Stimulated activated naive CD8-positive, alpha-beta T cell treated with anti-CD3 and anti-CD28 coated beads, Interleukin-15, Interleukin-2, amounts not matched to agents 100 ng/mL and 50 ng/mL, for 24 hours (primary cell): ENCODE measurements at regions not wholly inside any gene's neighbourhood (a gene's known extent, or its start where the extent isn't known, plus 50 kb on each side); places are given as distances from the start of the nearest gene placed in this dataset.

ENCODE experiments used
- H3K27ac Mint-ChIP-seq: one replicate; pipeline ENCODE4 v1.8.0; 2021; ENCODE audit warnings: mild to moderate bottlenecking, mixed read lengths
- H3K27me3 Mint-ChIP-seq: one replicate; pipeline ENCODE4 v1.8.0; 2021; ENCODE audit warnings: mixed read lengths
- H3K36me3 Mint-ChIP-seq: one replicate; pipeline ENCODE4 v1.8.0; 2021; ENCODE audit warnings: low read depth, mixed read lengths
- H3K4me1 Mint-ChIP-seq: one replicate; pipeline ENCODE4 v1.8.0; 2021; ENCODE audit warnings: low read depth, mixed read lengths
- H3K4me3 Mint-ChIP-seq: one replicate; pipeline ENCODE4 v1.8.0; 2021; ENCODE audit warnings: mild to moderate bottlenecking, mixed read lengths
- H3K9me3 Mint-ChIP-seq: one replicate; pipeline ENCODE4 v1.8.0; 2021; ENCODE audit warnings: mixed read lengths

- no peaks in the 10 kb centered on the region for H3K4me1 Mint-ChIP-seq
- no peaks in the 10 kb centered on the region for H3K27me3 Mint-ChIP-seq
- H3K4me3 Mint-ChIP-seq = no peak overlapping the region
- H3K9me3 Mint-ChIP-seq = no peaks in the 10 kb centered on the region
- no peaks in the 10 kb centered on the region for H3K36me3 Mint-ChIP-seq
- no peak overlapping the region for H3K27ac Mint-ChIP-seq
Observed at GRCh38 chr10:130579913-130580312, 443.7 kb downstream of the GLRX3 start.

DNA sequence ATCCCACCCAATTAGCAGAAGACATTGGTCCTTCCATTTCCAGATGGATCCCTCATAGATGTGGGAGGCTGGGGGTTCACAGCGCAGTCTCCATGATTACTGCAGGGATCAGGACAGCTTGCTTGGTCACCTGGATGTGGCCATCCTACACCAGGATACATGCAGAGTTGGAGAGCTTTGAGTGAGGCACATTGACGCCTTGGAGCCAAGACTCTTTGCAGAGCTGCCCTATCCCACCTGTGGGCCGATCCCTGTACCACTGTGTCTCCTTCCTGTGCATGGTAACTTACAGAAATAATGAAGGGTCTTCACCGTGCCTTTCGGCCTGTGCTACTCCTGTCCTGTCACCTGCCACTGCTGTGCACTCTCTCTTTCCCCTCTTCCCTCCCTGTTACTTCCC, 444.8 kb downstream of the GLRX3 start:
- no peaks in the 10 kb centered on the region for H3K27me3 Mint-ChIP-seq
- H3K27ac Mint-ChIP-seq = no peak overlapping the region
- H3K9me3 Mint-ChIP-seq = no peaks in the 10 kb centered on the region
- H3K4me1 Mint-ChIP-seq = no peaks in the 10 kb centered on the region
- H3K36me3 Mint-ChIP-seq = no peaks in the 10 kb centered on the region
- H3K4me3 Mint-ChIP-seq = no peak overlapping the region

- H3K27ac Mint-ChIP-seq = no peak overlapping the region
- no peak overlapping the region for H3K4me3 Mint-ChIP-seq
- no peaks in the 10 kb centered on the region for H3K36me3 Mint-ChIP-seq
- peaks cover 4% of the 10 kb centered on the region for H3K9me3 Mint-ChIP-seq
- H3K27me3 Mint-ChIP-seq = no peaks in the 10 kb centered on the region
- H3K4me1 Mint-ChIP-seq = no peaks in the 10 kb centered on the region
Observed at GRCh38 chr10:130587718-130588117, 451.5 kb downstream of the GLRX3 start.

GRCh38 chr10:130606001-130606405, 469.8 kb downstream of the GLRX3 start:
- no peak overlapping the region for H3K4me3 Mint-ChIP-seq

DNA sequence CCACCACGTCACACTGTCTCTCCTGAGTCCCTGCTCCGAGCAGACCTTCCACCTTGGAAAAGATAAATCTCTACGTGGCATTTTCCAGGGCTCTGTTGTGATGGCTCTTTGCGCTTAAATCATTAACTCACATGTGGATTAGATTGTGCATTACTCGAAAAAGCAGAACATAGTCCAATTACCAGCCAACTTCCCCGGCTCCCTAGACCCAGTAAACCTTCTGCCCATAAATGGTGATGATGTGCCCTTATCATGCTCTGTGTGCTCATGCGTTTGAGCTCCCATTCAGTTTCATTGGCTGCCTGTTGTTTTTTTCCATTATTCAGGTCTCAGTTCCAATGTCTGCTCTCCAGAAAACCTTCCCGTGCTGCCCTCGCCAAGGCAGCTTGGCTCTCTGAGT, 471.2 kb downstream of the GLRX3 start:
- no peaks in the 10 kb centered on the region for H3K36me3 Mint-ChIP-seq
- H3K27ac Mint-ChIP-seq = no peak overlapping the region
- no peaks in the 10 kb centered on the region for H3K4me1 Mint-ChIP-seq

More at GRCh38 chr10:130606001-130606405, 469.8 kb downstream of the GLRX3 start:
- Mint-ChIP-seq H3K9me3 (no peaks in the 10 kb centered on the region), H3K27me3 (peaks cover 3% of the 10 kb centered on the region), H3K4me1 (no peaks in the 10 kb centered on the region), H3K36me3 (no peaks in the 10 kb centered on the region), H3K27ac (no peak overlapping the region)

GRCh38 chr10:130611239-130611638, 475.0 kb downstream of the GLRX3 start:
- H3K27me3 Mint-ChIP-seq = peaks cover 3% of the 10 kb centered on the region
- no peaks in the 10 kb centered on the region for H3K36me3 Mint-ChIP-seq
- no peak overlapping the region for H3K4me3 Mint-ChIP-seq
- H3K4me1 Mint-ChIP-seq = no peaks in the 10 kb centered on the region
- no peak overlapping the region for H3K27ac Mint-ChIP-seq
- H3K9me3 Mint-ChIP-seq = peaks cover 8% of the 10 kb centered on the region

More for the DNA sequence above, 471.2 kb downstream of the GLRX3 start:
- Mint-ChIP-seq H3K27me3 (peaks cover 3% of the 10 kb centered on the region), H3K4me3 (no peak overlapping the region), H3K9me3 (no peaks in the 10 kb centered on the region)

GRCh38 chr10:130615457-130615856, 479.3 kb downstream of the GLRX3 start:
- no peak overlapping the region for H3K4me3 Mint-ChIP-seq
- H3K4me1 Mint-ChIP-seq = no peaks in the 10 kb centered on the region
- no peaks in the 10 kb centered on the region for H3K36me3 Mint-ChIP-seq
- H3K27me3 Mint-ChIP-seq = peaks cover 8% of the 10 kb centered on the region
- peaks cover 8% of the 10 kb centered on the region for H3K9me3 Mint-ChIP-seq
- H3K27ac Mint-ChIP-seq = no peak overlapping the region

DNA sequence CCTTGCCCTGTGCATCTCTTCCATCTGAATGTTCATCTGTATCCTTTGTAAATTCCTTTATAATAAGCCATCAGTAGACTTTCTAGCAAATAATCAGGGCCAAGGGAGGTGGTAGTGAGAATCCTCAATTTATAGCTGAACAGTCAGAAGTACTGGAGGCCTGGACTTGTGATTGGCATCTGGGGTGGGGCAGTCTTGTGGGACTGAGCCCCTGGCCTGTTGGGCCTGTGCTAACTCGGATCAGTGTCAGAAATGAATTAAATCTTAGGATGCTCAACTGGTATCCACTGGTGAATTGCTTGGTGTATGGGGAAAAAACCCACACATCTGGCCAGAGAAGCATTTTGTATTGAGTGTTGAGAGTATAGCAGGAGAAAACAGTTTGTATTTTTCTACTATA, 481.8 kb downstream of the GLRX3 start:
- no peaks in the 10 kb centered on the region for H3K4me1 Mint-ChIP-seq
- peaks cover 3% of the 10 kb centered on the region for H3K9me3 Mint-ChIP-seq
- H3K27me3 Mint-ChIP-seq = peaks cover 8% of the 10 kb centered on the region
- H3K36me3 Mint-ChIP-seq = no peaks in the 10 kb centered on the region
- H3K4me3 Mint-ChIP-seq = no peak overlapping the region
- no peak overlapping the region for H3K27ac Mint-ChIP-seq

GRCh38 chr10:130618647-130619046, 482.5 kb downstream of the GLRX3 start:
- no peak overlapping the region for H3K27ac Mint-ChIP-seq
- peaks cover 8% of the 10 kb centered on the region for H3K27me3 Mint-ChIP-seq
- H3K9me3 Mint-ChIP-seq = no peaks in the 10 kb centered on the region
- H3K4me1 Mint-ChIP-seq = no peaks in the 10 kb centered on the region
- H3K4me3 Mint-ChIP-seq = no peak overlapping the region
- H3K36me3 Mint-ChIP-seq = no peaks in the 10 kb centered on the region

GRCh38 chr10:130621231-130621775, 485.1 kb downstream of the GLRX3 start:
- no peaks in the 10 kb centered on the region for H3K36me3 Mint-ChIP-seq
- no peak overlapping the region for H3K4me3 Mint-ChIP-seq
- H3K27ac Mint-ChIP-seq = no peak overlapping the region
- H3K4me1 Mint-ChIP-seq = no peaks in the 10 kb centered on the region
- peaks cover 15% of the 10 kb centered on the region for H3K27me3 Mint-ChIP-seq
- H3K9me3 Mint-ChIP-seq = peaks cover 4% of the 10 kb centered on the region

GRCh38 chr10:130623680-130624267, 487.6 kb downstream of the GLRX3 start:
- H3K27me3 Mint-ChIP-seq = peaks cover 9% of the 10 kb centered on the region
- no peaks in the 10 kb centered on the region for H3K4me1 Mint-ChIP-seq
- no peak overlapping the region for H3K27ac Mint-ChIP-seq
- peaks cover 9% of the 10 kb centered on the region for H3K9me3 Mint-ChIP-seq
- H3K36me3 Mint-ChIP-seq = no peaks in the 10 kb centered on the region
- no peak overlapping the region for H3K4me3 Mint-ChIP-seq

DNA sequence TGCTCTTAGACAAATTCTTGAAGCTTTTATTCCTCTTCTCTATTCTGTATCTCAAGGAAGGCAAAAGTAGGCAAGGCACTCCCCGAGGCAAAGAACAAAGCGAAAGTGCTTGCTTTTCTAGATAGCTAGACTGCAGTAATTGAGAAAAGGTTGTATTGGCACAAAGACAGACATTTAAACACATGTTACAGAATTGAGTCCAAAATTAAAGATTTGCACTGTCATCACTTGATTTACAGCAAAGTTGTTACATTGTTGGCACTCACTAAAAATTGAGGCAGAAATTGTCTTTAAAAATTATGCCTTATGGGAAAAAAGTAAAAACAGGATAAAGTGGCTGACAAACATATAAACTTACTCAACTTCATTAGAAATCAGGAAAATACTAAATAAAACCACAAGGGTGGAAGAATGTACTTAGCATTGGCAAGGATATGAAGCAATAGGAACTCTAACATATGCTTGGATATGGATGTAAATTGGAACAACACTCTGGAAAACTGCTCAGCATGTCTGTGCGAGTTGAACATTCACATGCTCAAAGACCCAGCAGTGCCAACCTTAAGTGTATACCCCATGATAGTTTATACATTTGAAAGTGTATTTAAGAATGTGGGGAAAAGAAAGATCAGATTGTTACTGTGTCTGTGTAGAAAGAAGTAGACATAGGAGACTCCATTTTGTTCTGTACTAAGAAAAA, 491.3 kb downstream of the GLRX3 start:
- H3K4me3 Mint-ChIP-seq = no peak overlapping the region
- no peaks in the 10 kb centered on the region for H3K4me1 Mint-ChIP-seq
- peaks cover 12% of the 10 kb centered on the region for H3K9me3 Mint-ChIP-seq
- no peaks in the 10 kb centered on the region for H3K36me3 Mint-ChIP-seq
- H3K27ac Mint-ChIP-seq = no peak overlapping the region
- peaks cover 6% of the 10 kb centered on the region for H3K27me3 Mint-ChIP-seq

DNA sequence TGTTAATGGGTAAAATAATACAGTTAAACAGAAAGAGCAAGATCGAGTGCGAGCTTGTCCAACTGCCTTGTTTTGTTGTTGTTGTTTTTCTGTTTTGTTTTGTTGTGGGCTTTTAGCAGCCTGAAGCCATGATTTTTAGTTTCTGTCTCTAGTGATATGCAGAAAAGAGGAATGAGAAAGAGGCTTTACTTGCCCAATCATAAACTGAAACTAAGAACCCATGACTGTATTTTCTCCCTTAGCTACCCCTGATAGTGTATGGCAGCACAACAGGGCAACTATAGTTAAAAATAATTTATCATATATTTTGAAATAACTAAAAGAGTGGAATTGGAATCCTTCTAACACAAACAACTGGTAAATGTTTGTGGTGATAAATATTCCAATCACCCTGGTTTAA, 493.9 kb downstream of the GLRX3 start:
- Mint-ChIP-seq H3K36me3 (no peaks in the 10 kb centered on the region), H3K27me3 (no peaks in the 10 kb centered on the region), H3K4me3 (no peak overlapping the region), H3K27ac (peak overlapping the region; percentile 9), H3K4me1 (no peaks in the 10 kb centered on the region), H3K9me3 (peaks cover 11% of the 10 kb centered on the region)

DNA sequence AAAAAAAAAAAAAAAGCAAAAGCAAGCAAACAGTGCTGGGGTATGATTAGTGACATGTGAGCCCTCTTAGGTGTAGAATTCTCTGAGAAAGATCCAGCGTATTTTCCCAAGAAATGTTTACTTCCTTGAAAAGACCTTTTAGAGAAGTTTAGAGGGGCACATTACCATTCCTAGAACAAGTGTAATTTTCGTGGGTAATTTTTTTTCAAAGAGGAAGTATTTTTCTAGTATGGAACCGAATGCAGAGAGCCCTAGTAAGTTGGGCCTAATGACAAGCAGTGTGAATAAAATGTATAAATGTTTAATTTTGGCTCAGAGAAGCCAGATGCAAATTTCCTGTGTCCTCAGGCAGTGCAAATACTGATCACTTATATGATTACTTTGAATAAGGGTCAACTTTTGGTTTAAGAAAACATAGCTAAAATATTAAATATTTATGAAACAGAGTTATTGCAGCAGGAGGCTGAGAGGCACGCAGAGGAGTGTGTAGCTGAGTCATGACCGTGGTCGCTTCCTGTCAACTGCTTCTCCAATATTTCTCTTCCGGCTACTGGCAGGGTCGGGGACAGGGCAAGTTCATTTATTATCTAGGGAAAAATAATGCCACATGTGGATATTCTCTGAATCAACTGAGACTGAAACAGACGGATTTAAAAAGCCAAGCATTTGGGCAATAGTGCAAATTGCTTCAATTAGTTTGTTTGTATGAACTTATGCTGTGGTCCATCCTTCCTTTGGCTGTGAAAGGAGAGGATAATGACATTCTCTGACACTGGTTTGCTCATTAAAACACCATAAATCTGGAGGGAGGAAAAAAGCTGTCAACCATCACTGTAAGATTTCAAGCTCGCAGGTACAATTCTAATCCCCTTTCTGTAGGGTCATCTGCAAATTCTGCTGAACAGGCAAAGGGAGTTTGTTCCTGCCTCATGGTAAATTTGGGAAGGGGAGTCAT, 495.2 kb downstream of the GLRX3 start:
- H3K4me3 Mint-ChIP-seq = no peak overlapping the region

DNA sequence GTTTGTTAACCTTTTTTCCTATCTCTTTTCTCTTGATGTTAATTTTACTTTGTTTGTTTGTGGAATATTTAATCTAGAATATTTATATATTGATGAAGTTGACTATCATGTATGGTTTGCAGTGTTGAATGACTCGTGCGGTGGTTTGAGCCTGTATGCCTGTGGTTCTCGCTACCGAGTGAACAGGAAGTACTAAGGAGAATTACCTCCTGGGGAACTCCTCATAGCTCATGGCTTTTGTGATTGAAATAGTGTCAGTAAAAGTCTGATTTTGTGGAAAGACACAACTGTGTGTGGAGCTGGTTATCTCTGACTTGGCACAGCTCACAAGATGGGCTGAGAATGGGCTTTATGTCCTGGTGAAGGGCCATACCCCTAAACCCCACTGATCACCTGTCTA, 498.6 kb downstream of the GLRX3 start:
- Mint-ChIP-seq H3K4me1 (no peaks in the 10 kb centered on the region), H3K27me3 (peaks cover 17% of the 10 kb centered on the region), H3K36me3 (no peaks in the 10 kb centered on the region), H3K9me3 (peaks cover 4% of the 10 kb centered on the region), H3K4me3 (no peak overlapping the region), H3K27ac (no peak overlapping the region)

More for the DNA sequence above, 495.2 kb downstream of the GLRX3 start:
- H3K9me3 Mint-ChIP-seq = peaks cover 11% of the 10 kb centered on the region
- H3K36me3 Mint-ChIP-seq = no peaks in the 10 kb centered on the region
- no peak overlapping the region for H3K27ac Mint-ChIP-seq
- H3K27me3 Mint-ChIP-seq = peaks cover 10% of the 10 kb centered on the region
- H3K4me1 Mint-ChIP-seq = no peaks in the 10 kb centered on the region
